ENCODE measurements at regions not wholly inside any gene's neighbourhood (a gene's known extent, or its start where the extent isn't known, plus 50 kb on each side); places are given as distances from the start of the nearest gene placed in this dataset.

DNA sequence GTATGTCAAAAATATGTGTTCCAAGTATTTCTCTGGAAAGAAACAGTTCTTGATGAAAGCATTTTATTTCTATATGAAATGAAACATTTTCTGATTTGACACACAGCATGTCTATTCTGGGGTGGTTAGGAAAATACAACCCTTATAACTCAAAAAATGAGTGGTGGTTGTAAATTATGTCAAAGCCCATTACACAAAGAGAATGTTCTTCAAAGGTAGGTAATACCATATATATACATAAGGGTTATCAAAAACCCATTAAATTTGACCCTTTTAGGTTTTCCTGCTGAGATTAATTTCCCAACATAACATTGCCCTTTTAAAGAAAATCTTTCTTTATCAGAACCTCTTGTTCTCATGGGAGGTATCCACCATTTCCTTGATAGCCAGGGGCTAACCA is 420.5 kb upstream of the TECRL start:
- DNase-seq, result no peak
- in situ Hi-C loops (cut with MboI; ENCODE audit: low pct_ligation_motif_present in 1 of 4, low pct_unique_long_range_greater_than_20kb in 1 of 4, low sequenced_read_pairs in 3 of 4) (no loop called here), intact Hi-C loops (cut with DNase I; ENCODE audit: low total_unique reads) (no loop called here)
- no peaks in the 10 kb centered on the region for H3K27me3 ChIP-seq
- H3K9me3 ChIP-seq, result no peaks in the 10 kb centered on the region
- no peaks in the 10 kb centered on the region for H3K4me1 ChIP-seq
- H3K27ac ChIP-seq, result no peak overlapping the region
- TF ChIP-seq EP300 (IDR thresholded peaks at IDR 0.05; ENCODE audit: low read depth) (no peak), POLR2A (IDR thresholded peaks at IDR 0.05) (no peak), POLR2AphosphoS5 (IDR thresholded peaks at IDR 0.05) (no peak)
- TF ChIP-seq, protein P1, sequence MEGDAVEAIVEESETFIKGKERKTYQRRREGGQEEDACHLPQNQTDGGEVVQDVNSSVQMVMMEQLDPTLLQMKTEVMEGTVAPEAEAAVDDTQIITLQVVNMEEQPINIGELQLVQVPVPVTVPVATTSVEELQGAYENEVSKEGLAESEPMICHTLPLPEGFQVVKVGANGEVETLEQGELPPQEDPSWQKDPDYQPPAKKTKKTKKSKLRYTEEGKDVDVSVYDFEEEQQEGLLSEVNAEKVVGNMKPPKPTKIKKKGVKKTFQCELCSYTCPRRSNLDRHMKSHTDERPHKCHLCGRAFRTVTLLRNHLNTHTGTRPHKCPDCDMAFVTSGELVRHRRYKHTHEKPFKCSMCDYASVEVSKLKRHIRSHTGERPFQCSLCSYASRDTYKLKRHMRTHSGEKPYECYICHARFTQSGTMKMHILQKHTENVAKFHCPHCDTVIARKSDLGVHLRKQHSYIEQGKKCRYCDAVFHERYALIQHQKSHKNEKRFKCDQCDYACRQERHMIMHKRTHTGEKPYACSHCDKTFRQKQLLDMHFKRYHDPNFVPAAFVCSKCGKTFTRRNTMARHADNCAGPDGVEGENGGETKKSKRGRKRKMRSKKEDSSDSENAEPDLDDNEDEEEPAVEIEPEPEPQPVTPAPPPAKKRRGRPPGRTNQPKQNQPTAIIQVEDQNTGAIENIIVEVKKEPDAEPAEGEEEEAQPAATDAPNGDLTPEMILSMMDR (IDR thresholded peaks at IDR 0.05), result no peak
- no peaks in the 10 kb centered on the region for H3K36me3 ChIP-seq
- H3K4me3 ChIP-seq, result no peak overlapping the region

DNA sequence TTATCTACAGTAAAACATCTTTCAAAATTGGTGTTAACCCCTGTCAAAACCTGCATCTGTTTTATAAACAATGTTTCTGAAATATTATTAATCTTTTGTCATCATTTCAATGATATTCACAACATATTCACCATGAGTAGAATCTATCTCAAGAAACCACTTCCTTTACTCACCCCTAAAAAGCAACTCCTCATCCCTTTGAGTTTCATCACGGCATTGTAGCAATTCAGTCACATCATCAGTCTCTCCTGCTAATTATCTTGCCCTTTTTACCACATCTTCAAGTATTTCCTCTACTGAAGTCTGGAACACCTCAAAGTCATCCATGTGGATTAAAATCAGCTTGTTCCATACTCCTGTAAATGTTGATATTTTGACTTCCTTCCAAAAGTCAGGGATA is 415.3 kb upstream of the TECRL start:
- Histone ChIP-seq H3K27ac (no peak overlapping the region), H3K9me3 (no peaks in the 10 kb centered on the region), H3K27me3 (no peaks in the 10 kb centered on the region), H3K4me3 (no peak overlapping the region), H3K4me1 (no peaks in the 10 kb centered on the region), H3K36me3 (no peaks in the 10 kb centered on the region)
- intact Hi-C loops (cut with DNase I; ENCODE audit: low total_unique reads), result no loop called here
- WGBS, 2 donors (ENCODE audit: low coverage in 1 of 2), result 55 to 69% methylated on average over 1 of the region's 1 CpG
- no peak for DNase-seq
- TF ChIP-seq POLR2A (IDR thresholded peaks at IDR 0.05), result no peak
- TF ChIP-seq POLR2AphosphoS5 (IDR thresholded peaks at IDR 0.05), result no peak
- TF ChIP-seq EP300 (IDR thresholded peaks at IDR 0.05; ENCODE audit: low read depth), result no peak
- TF ChIP-seq, protein P1 (IDR thresholded peaks at IDR 0.05), result no peak
- in situ Hi-C loops (cut with MboI; ENCODE audit: low pct_ligation_motif_present in 1 of 4, low pct_unique_long_range_greater_than_20kb in 1 of 4, low sequenced_read_pairs in 3 of 4), result no loop called here

DNA sequence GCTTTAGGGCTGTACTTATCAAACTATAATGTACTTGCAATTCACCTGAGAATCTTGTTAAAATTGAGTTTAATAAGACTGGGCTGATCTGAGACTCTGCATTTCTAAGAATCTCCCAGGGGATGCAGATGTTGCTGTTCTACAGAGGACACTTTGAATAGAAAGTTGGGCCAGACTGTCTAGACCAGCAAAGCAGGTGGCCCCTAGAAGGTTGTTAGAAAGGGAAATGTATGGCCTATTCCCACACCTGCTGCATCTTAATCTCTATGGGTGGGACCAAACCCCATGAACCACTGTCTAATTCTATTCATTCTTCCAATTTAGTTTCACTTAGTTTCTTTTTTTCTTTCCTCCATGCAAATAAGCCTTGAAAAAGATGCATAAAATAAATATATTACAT is 413.2 kb upstream of the TECRL start:
- in situ Hi-C loops (cut with MboI; ENCODE audit: low pct_ligation_motif_present in 1 of 4, low pct_unique_long_range_greater_than_20kb in 1 of 4, low sequenced_read_pairs in 3 of 4) (no loop called here), intact Hi-C loops (cut with DNase I; ENCODE audit: low total_unique reads) (no loop called here)
- H3K27ac ChIP-seq, result no peak overlapping the region
- H3K36me3 ChIP-seq, result no peaks in the 10 kb centered on the region
- no peak for DNase-seq
- no peak overlapping the region for H3K4me3 ChIP-seq
- no peaks in the 10 kb centered on the region for H3K4me1 ChIP-seq
- TF ChIP-seq POLR2A (IDR thresholded peaks at IDR 0.05) (no peak), EP300 (IDR thresholded peaks at IDR 0.05; ENCODE audit: low read depth) (no peak)
- TF ChIP-seq, protein P1 (IDR thresholded peaks at IDR 0.05), result no peak
- H3K9me3 ChIP-seq, result no peaks in the 10 kb centered on the region
- H3K27me3 ChIP-seq, result no peaks in the 10 kb centered on the region

DNA sequence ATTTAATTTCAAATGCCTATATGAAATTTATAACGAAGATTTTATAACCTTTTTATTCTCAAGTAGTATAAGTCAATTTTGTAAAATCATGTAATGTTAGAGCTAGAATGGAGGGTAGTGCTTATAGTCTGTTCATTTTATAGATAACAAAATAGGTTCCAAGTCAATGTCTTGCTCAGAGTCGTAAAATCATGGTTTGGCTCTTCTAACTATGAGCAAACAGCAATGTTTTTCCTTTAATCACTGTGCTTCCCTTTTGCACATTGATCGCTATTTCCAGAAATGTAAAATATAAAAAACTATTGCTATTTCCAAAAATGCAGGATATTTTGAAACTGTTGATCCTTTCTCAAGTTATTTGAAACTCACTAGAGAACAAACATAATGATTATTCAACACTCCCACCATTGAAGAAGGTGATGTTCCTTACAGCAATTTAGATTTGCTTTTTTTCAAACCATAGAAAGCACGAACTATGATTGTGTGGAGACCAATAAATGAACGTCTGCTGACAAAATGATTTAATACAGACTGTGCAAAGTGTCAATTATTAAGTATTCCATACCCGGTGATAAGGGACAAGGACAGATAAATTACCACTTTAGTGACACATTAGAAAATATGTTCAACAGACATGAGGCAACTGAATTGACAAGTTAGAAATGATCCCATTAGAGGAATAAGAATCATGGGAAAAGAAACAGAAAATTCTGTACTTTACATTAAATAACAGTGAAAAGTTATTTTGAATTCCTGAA is 412.1 kb upstream of the TECRL start:
- Histone ChIP-seq H3K27me3 (no peaks in the 10 kb centered on the region), H3K4me3 (no peak overlapping the region), H3K4me1 (no peaks in the 10 kb centered on the region), H3K9me3 (no peaks in the 10 kb centered on the region), H3K36me3 (no peaks in the 10 kb centered on the region), H3K27ac (no peak overlapping the region)
- TF ChIP-seq POLR2AphosphoS5 (IDR thresholded peaks at IDR 0.05) (no peak), EP300 (IDR thresholded peaks at IDR 0.05; ENCODE audit: low read depth) (no peak), POLR2A (IDR thresholded peaks at IDR 0.05) (no peak)
- TF ChIP-seq, protein P1 (IDR thresholded peaks at IDR 0.05), result no peak
- 62 to 63% methylated on average over 6 of the region's 6 CpGs for WGBS, 2 donors (ENCODE audit: low coverage in 1 of 2)
- no peak for DNase-seq
- in situ Hi-C loops (cut with MboI; ENCODE audit: low pct_ligation_motif_present in 1 of 4, low pct_unique_long_range_greater_than_20kb in 1 of 4, low sequenced_read_pairs in 3 of 4) (no loop called here), intact Hi-C loops (cut with DNase I; ENCODE audit: low total_unique reads) (no loop called here)

All from transverse colon (tissue), 4 donors.